ENCODE measurements at regions not wholly inside any gene's neighbourhood (a gene's known extent, or its start where the extent isn't known, plus 50 kb on each side); places are given as distances from the start of the nearest gene placed in this dataset.

- Histone ChIP-seq H3K27ac (ENCODE audit: low read depth) (no peak overlapping the region), H3K4me3 (no peak overlapping the region), H3F3A (replicated peaks; ENCODE audit: low read depth) (no peaks in the 10 kb centered on the region), H3K9me2 (ENCODE audit: insufficient read depth) (no peaks in the 10 kb centered on the region), H3K27me3 (ENCODE audit: insufficient read depth) (no peaks in the 10 kb centered on the region), H3K79me2 (replicated peaks; ENCODE audit: insufficient read depth) (no peaks in the 10 kb centered on the region), H4K20me1 (replicated peaks; ENCODE audit: insufficient read depth) (no peaks in the 10 kb centered on the region), H2AFZ (no peak overlapping the region), H3K4me1 (ENCODE audit: insufficient read depth) (no peaks in the 10 kb centered on the region), H3K4me2 (no peak overlapping the region), H3K36me3 (ENCODE audit: insufficient read depth) (no peaks in the 10 kb centered on the region)
- no peak for DNase-seq (ENCODE audit: low spot score)
- Mint-ChIP-seq H3K4me1 (no peaks in the 10 kb centered on the region), H3K27ac (no peak overlapping the region), H3K9me3 (peaks cover 5% of the 10 kb centered on the region; the same call in 1 of the 3 replicates), H3K27me3 (ENCODE audit: insufficient read depth, low read depth, poor library complexity) (no peaks in the 10 kb centered on the region), H3K36me3 (ENCODE audit: low read depth) (no peaks in the 10 kb centered on the region), H3K4me3 (no peak overlapping the region)
- no peak for TF ChIP-seq ETS1 (IDR thresholded peaks at IDR 0.05)
- TF ChIP-seq JUNB (IDR thresholded peaks at IDR 0.05; ENCODE audit: unreplicated experiment) = no peak
- TF ChIP-seq CTCF (conservative IDR thresholded peaks at IDR 0.05; ENCODE audit: low read depth in 2 of 2) = no peak
- TF ChIP-seq, protein P1, sequence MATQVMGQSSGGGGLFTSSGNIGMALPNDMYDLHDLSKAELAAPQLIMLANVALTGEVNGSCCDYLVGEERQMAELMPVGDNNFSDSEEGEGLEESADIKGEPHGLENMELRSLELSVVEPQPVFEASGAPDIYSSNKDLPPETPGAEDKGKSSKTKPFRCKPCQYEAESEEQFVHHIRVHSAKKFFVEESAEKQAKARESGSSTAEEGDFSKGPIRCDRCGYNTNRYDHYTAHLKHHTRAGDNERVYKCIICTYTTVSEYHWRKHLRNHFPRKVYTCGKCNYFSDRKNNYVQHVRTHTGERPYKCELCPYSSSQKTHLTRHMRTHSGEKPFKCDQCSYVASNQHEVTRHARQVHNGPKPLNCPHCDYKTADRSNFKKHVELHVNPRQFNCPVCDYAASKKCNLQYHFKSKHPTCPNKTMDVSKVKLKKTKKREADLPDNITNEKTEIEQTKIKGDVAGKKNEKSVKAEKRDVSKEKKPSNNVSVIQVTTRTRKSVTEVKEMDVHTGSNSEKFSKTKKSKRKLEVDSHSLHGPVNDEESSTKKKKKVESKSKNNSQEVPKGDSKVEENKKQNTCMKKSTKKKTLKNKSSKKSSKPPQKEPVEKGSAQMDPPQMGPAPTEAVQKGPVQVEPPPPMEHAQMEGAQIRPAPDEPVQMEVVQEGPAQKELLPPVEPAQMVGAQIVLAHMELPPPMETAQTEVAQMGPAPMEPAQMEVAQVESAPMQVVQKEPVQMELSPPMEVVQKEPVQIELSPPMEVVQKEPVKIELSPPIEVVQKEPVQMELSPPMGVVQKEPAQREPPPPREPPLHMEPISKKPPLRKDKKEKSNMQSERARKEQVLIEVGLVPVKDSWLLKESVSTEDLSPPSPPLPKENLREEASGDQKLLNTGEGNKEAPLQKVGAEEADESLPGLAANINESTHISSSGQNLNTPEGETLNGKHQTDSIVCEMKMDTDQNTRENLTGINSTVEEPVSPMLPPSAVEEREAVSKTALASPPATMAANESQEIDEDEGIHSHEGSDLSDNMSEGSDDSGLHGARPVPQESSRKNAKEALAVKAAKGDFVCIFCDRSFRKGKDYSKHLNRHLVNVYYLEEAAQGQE (IDR thresholded peaks at IDR 0.05; ENCODE audit: unreplicated experiment) = no peak
- TF ChIP-seq EZH2phosphoT487 (IDR thresholded peaks at IDR 0.05; ENCODE audit: unreplicated experiment) = no peak
- no peak for TF ChIP-seq EZH2 (IDR thresholded peaks at IDR 0.05; ENCODE audit: low read depth, unreplicated experiment)
- no peak for TF ChIP-seq STAT1 (IDR thresholded peaks at IDR 0.05; ENCODE audit: unreplicated experiment)
- TF ChIP-seq ZNF331 (CRISPR knock-in tag; IDR thresholded peaks at IDR 0.05; ENCODE audit: low read depth) = no peak
- no peak for TF ChIP-seq ZNF114 (CRISPR knock-in tag; IDR thresholded peaks at IDR 0.05)
- TF ChIP-seq, protein P2, sequence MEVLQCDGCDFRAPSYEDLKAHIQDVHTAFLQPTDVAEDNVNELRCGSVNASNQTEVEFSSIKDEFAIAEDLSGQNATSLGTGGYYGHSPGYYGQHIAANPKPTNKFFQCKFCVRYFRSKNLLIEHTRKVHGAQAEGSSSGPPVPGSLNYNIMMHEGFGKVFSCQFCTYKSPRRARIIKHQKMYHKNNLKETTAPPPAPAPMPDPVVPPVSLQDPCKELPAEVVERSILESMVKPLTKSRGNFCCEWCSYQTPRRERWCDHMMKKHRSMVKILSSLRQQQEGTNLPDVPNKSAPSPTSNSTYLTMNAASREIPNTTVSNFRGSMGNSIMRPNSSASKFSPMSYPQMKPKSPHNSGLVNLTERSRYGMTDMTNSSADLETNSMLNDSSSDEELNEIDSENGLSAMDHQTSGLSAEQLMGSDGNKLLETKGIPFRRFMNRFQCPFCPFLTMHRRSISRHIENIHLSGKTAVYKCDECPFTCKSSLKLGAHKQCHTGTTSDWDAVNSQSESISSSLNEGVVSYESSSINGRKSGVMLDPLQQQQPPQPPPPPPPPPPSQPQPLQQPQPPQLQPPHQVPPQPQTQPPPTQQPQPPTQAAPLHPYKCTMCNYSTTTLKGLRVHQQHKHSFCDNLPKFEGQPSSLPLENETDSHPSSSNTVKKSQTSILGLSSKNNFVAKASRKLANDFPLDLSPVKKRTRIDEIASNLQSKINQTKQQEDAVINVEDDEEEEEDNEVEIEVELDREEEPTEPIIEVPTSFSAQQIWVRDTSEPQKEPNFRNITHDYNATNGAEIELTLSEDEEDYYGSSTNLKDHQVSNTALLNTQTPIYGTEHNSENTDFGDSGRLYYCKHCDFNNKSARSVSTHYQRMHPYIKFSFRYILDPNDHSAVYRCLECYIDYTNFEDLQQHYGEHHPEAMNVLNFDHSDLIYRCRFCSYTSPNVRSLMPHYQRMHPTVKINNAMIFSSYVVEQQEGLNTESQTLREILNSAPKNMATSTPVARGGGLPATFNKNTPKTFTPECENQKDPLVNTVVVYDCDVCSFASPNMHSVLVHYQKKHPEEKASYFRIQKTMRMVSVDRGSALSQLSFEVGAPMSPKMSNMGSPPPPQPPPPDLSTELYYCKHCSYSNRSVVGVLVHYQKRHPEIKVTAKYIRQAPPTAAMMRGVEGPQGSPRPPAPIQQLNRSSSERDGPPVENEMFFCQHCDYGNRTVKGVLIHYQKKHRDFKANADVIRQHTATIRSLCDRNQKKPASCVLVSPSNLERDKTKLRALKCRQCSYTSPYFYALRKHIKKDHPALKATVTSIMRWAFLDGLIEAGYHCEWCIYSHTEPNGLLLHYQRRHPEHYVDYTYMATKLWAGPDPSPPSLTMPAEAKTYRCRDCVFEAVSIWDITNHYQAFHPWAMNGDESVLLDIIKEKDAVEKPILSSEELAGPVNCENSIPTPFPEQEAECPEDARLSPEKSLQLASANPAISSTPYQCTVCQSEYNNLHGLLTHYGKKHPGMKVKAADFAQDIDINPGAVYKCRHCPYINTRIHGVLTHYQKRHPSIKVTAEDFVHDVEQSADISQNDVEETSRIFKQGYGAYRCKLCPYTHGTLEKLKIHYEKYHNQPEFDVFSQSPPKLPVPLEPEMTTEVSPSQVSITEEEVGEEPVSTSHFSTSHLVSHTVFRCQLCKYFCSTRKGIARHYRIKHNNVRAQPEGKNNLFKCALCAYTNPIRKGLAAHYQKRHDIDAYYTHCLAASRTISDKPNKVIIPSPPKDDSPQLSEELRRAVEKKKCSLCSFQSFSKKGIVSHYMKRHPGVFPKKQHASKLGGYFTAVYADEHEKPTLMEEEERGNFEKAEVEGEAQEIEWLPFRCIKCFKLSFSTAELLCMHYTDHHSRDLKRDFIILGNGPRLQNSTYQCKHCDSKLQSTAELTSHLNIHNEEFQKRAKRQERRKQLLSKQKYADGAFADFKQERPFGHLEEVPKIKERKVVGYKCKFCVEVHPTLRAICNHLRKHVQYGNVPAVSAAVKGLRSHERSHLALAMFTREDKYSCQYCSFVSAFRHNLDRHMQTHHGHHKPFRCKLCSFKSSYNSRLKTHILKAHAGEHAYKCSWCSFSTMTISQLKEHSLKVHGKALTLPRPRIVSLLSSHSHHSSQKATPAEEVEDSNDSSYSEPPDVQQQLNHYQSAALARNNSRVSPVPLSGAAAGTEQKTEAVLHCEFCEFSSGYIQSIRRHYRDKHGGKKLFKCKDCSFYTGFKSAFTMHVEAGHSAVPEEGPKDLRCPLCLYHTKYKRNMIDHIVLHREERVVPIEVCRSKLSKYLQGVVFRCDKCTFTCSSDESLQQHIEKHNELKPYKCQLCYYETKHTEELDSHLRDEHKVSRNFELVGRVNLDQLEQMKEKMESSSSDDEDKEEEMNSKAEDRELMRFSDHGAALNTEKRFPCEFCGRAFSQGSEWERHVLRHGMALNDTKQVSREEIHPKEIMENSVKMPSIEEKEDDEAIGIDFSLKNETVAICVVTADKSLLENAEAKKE (CRISPR knock-in tag; IDR thresholded peaks at IDR 0.05) = no peak
- TF ChIP-seq CREB1 (CRISPR knock-in tag; IDR thresholded peaks at IDR 0.05; ENCODE audit: low read depth) = no peak
- TF ChIP-seq POLR2AphosphoS5 (IDR thresholded peaks at IDR 0.05; ENCODE audit: low read depth) = no peak
- TF ChIP-seq NANOG (IDR thresholded peaks at IDR 0.05; ENCODE audit: borderline replicate concordance) = no peak
- no peak for ATAC-seq
Observed at GRCh38 chrX:14164828-14165227, 135.1 kb upstream of the GEMIN8 start.
